ENCODE measurements at regions not wholly inside any gene's neighbourhood (a gene's known extent, or its start where the extent isn't known, plus 50 kb on each side); places are given as distances from the start of the nearest gene placed in this dataset.
A peak's percentile ranks its signal among the peaks of the same experiment; 100 is the strongest.

GRCh38 chr10:31709476-31709875, 219.2 kb downstream of the ARHGAP12 start:
- DNase-seq: peak in 1 of 3 donors; percentile 47

GRCh38 chr10:31709028-31709427, 219.6 kb downstream of the ARHGAP12 start:
- peak in 2 of 3 donors; percentile 42 to 43 for DNase-seq

GRCh38 chr10:31708474-31708873, 220.2 kb downstream of the ARHGAP12 start:
- peak in 2 of 3 donors; percentile 44 to 78 for DNase-seq

GRCh38 chr10:31708046-31708445, 220.6 kb downstream of the ARHGAP12 start:
- DNase-seq: no peak

GRCh38 chr10:31707093-31708039, 221.3 kb downstream of the ARHGAP12 start:
- peak; percentile 68 to 88 (median 72) for DNase-seq

- peak in 1 of 3 donors; percentile 64 for DNase-seq
Observed at GRCh38 chr10:31706464-31707092, 222.1 kb downstream of the ARHGAP12 start.

- DNase-seq: no peak
Observed at GRCh38 chr10:31705136-31705535, 223.5 kb downstream of the ARHGAP12 start.

GRCh38 chr10:31704195-31704594, 224.4 kb downstream of the ARHGAP12 start:
- DNase-seq: no peak

GRCh38 chr10:31702954-31703353, 225.7 kb downstream of the ARHGAP12 start:
- DNase-seq: no peak

GRCh38 chr10:31702005-31702404, 226.6 kb downstream of the ARHGAP12 start:
- peak in 1 of 3 donors; percentile 16 for DNase-seq

GRCh38 chr10:31701546-31701945, 227.1 kb downstream of the ARHGAP12 start:
- peak in 1 of 3 donors; percentile 27 for DNase-seq

- DNase-seq: peak in 1 of 3 donors; percentile 34
Observed at GRCh38 chr10:31700181-31700611, 228.4 kb downstream of the ARHGAP12 start.

- peak; percentile 86 to 96 (median 87) for DNase-seq
Observed at GRCh38 chr10:31698181-31698830, 230.3 kb downstream of the ARHGAP12 start.

- peak; percentile 77 to 96 (median 88) for DNase-seq
Observed at GRCh38 chr10:31697271-31698180, 231.1 kb downstream of the ARHGAP12 start.

- peak in 1 of 3 donors; percentile 26 for DNase-seq
Observed at GRCh38 chr10:31694929-31695837, 233.4 kb downstream of the ARHGAP12 start.

GRCh38 chr10:31694126-31694685, 234.4 kb downstream of the ARHGAP12 start:
- DNase-seq: peak in 1 of 3 donors; percentile 8

- peak in 1 of 3 donors; percentile 30 for DNase-seq
Observed at GRCh38 chr10:31693491-31693890, 235.1 kb downstream of the ARHGAP12 start.

- no peak for DNase-seq
Observed at GRCh38 chr10:31689233-31689632, 239.4 kb downstream of the ARHGAP12 start.

- no peak for DNase-seq
Observed at GRCh38 chr10:31687663-31688482, 240.8 kb downstream of the ARHGAP12 start.
